ENCODE measurements at regions not wholly inside any gene's neighbourhood (a gene's known extent, or its start where the extent isn't known, plus 50 kb on each side); places are given as distances from the start of the nearest gene placed in this dataset.
"Not testable (repeated sequence)": the region's sequence is repeated elsewhere in the genome, so short reads cannot be mapped to it uniquely, and the experiment has no call there.

DNA sequence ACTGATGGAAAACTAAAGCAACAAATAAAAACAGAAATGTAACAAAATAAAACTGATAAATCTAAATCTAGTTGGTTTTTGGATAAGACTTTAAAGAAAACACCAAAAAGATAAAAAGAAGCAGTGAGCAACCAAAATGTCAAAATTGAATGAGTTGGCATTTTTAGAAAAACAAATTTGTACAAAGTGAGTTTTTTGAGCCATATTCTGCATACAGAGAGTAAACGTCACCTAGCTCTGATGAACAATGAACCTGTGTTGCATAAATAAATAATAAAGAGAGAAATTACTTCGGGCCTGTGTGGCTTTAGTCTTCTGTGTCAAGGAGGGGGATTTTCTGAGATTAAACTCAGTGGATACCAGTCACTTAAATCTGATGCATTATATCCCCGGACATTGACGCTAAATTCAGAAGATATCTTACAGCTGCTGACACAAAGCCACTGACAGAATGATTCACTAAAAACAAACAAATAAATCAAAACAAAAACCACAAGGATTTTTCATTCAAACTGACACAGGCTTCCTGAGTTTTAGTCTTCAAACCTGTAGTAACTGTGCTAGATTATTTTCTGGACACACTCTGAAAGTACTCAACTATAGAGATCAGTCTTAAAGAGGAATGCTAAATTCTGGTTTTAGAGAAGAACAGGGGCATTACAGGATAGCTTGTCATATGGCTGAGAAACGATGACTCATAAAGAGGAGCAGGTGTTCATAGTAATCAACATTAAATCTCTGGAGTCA is 403.5 kb upstream of the ST8SIA4 start:
- Histone ChIP-seq H3K9me3 (ENCODE audit: low read depth, low read length, poor library complexity, severe bottlenecking) (no peaks in the 10 kb centered on the region), H3K27ac (ENCODE audit: low read depth, low read length, poor library complexity, severe bottlenecking) (no peak overlapping the region), H3K4me3 (ENCODE audit: low read depth, low read length, poor library complexity, severe bottlenecking) (no peak overlapping the region), H3K36me3 (ENCODE audit: insufficient read depth, low read length, poor library complexity, severe bottlenecking) (no peaks in the 10 kb centered on the region), H3K27me3 (replicated peaks; ENCODE audit: insufficient read depth, low read depth, low read length, poor library complexity) (no peaks in the 10 kb centered on the region), H3K4me1 (ENCODE audit: insufficient read depth, low read length, poor library complexity, severe bottlenecking) (no peaks in the 10 kb centered on the region)
- POLR2A ChIA-PET (ENCODE audit: low non-redundant PET), result no interaction called here
- TF ChIP-seq CTCF (conservative IDR thresholded peaks at IDR 0.05; ENCODE audit: low read depth, low read length) (no peak), EZH2 (IDR thresholded peaks at IDR 0.05; ENCODE audit: borderline replicate concordance, low read depth, low read length, poor library complexity, severe bottlenecking) (no peak)
- no TSS peak for BruUV-seq (replicated peaks)
- CTCF ChIA-PET, result no interaction called here
- DNase-seq (ENCODE audit: low spot score), result no peak
- intact Hi-C loops (cut with micrococcal nuclease; ENCODE audit: unreplicated experiment), result no loop called here

DNA sequence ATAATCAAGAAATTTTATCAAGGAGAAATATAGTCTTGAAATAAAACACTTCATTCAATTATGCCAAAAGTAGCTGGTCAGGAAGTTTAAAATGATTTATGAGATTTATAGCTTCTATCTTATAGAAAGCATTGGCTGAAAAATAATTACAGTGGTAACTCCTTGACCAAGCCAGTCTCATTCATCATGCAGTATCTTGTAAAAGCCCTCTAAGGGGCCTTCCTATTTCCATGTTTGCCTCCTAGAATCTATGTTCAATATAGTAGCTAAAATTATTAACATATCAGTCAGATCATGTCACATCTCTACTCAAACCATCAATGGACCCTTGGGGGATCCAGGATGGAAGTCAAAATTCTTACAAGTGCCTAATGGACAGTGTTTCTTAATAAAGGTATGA is 393.4 kb upstream of the ST8SIA4 start:
- no peak overlapping the region for H3K27ac ChIP-seq (ENCODE audit: low read depth, low read length, poor library complexity, severe bottlenecking)
- no peak for DNase-seq (ENCODE audit: low spot score)
- H3K27me3 ChIP-seq (replicated peaks; ENCODE audit: insufficient read depth, low read depth, low read length, poor library complexity), result no peaks in the 10 kb centered on the region
- H3K4me3 ChIP-seq (ENCODE audit: low read depth, low read length, poor library complexity, severe bottlenecking), result no peak overlapping the region
- no peaks in the 10 kb centered on the region for H3K36me3 ChIP-seq (ENCODE audit: insufficient read depth, low read length, poor library complexity, severe bottlenecking)
- BruUV-seq (replicated peaks), result no TSS peak
- ChIA-PET CTCF (no interaction called here), POLR2A (ENCODE audit: low non-redundant PET) (no interaction called here)
- TF ChIP-seq EZH2 (IDR thresholded peaks at IDR 0.05; ENCODE audit: borderline replicate concordance, low read depth, low read length, poor library complexity, severe bottlenecking) (no peak), CTCF (conservative IDR thresholded peaks at IDR 0.05; ENCODE audit: low read depth, low read length) (no peak)
- no peaks in the 10 kb centered on the region for H3K4me1 ChIP-seq (ENCODE audit: insufficient read depth, low read length, poor library complexity, severe bottlenecking)
- intact Hi-C loops (cut with micrococcal nuclease; ENCODE audit: unreplicated experiment), result no loop called here
- no peaks in the 10 kb centered on the region for H3K9me3 ChIP-seq (ENCODE audit: low read depth, low read length, poor library complexity, severe bottlenecking)

DNA sequence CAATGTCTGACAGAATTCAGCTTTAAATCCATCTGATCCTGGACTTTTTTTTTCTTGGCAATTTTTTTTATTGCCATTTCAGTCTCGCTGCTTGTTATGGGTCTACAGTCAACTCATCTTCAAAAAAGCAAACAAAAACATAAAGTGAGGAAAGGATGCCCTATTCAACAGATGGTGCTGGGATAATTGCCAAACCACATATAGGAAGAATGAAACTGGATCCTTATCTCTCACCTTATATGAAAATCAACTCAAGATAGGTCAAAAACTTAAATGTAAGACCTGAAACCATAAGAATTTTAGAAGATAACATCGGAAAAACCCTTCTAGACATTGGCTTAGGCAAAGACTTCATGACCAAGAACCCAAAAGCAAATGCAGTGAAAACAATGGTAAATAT is 389.1 kb upstream of the ST8SIA4 start:
- Histone ChIP-seq H3K27me3 (replicated peaks; ENCODE audit: insufficient read depth, low read depth, low read length, poor library complexity) (no peaks in the 10 kb centered on the region), H3K9me3 (ENCODE audit: low read depth, low read length, poor library complexity, severe bottlenecking) (no peaks in the 10 kb centered on the region), H3K36me3 (ENCODE audit: insufficient read depth, low read length, poor library complexity, severe bottlenecking) (no peaks in the 10 kb centered on the region), H3K4me3 (ENCODE audit: low read depth, low read length, poor library complexity, severe bottlenecking) (no peak overlapping the region), H3K27ac (ENCODE audit: low read depth, low read length, poor library complexity, severe bottlenecking) (no peak overlapping the region), H3K4me1 (ENCODE audit: insufficient read depth, low read length, poor library complexity, severe bottlenecking) (no peaks in the 10 kb centered on the region)
- no TSS peak for BruUV-seq (replicated peaks)
- no peak for DNase-seq (ENCODE audit: low spot score)
- TF ChIP-seq EZH2 (IDR thresholded peaks at IDR 0.05; ENCODE audit: borderline replicate concordance, low read depth, low read length, poor library complexity, severe bottlenecking), result no peak
- no peak for TF ChIP-seq CTCF (conservative IDR thresholded peaks at IDR 0.05; ENCODE audit: low read depth, low read length)
- ChIA-PET CTCF (no interaction called here), POLR2A (ENCODE audit: low non-redundant PET) (no interaction called here)
- intact Hi-C loops (cut with micrococcal nuclease; ENCODE audit: unreplicated experiment), result no loop called here

GRCh38 chr5:101290761-101291160 is 387.7 kb upstream of the ST8SIA4 start:
- CTCF ChIA-PET; H3K4me1 ChIP-seq (ENCODE audit: insufficient read depth, low read length, poor library complexity, severe bottlenecking); BruUV-seq (replicated peaks); DNase-seq (ENCODE audit: low spot score); H3K9me3 ChIP-seq (ENCODE audit: low read depth, low read length, poor library complexity, severe bottlenecking); H3K36me3 ChIP-seq (ENCODE audit: insufficient read depth, low read length, poor library complexity, severe bottlenecking); POLR2A ChIA-PET (ENCODE audit: low non-redundant PET); H3K27me3 ChIP-seq (replicated peaks; ENCODE audit: insufficient read depth, low read depth, low read length, poor library complexity); H3K4me3 ChIP-seq (ENCODE audit: low read depth, low read length, poor library complexity, severe bottlenecking); intact Hi-C loops (cut with micrococcal nuclease; ENCODE audit: unreplicated experiment); H3K27ac ChIP-seq (ENCODE audit: low read depth, low read length, poor library complexity, severe bottlenecking): not testable (repeated sequence)

Measured in A673 (cell line).